ENCODE measurements at regions not wholly inside any gene's neighbourhood (a gene's known extent, or its start where the extent isn't known, plus 50 kb on each side); places are given as distances from the start of the nearest gene placed in this dataset.
A peak's percentile ranks its signal among the peaks of the same experiment; 100 is the strongest.
"Not testable (repeated sequence)": the region's sequence is repeated elsewhere in the genome, so short reads cannot be mapped to it uniquely, and the experiment has no call there.

DNA sequence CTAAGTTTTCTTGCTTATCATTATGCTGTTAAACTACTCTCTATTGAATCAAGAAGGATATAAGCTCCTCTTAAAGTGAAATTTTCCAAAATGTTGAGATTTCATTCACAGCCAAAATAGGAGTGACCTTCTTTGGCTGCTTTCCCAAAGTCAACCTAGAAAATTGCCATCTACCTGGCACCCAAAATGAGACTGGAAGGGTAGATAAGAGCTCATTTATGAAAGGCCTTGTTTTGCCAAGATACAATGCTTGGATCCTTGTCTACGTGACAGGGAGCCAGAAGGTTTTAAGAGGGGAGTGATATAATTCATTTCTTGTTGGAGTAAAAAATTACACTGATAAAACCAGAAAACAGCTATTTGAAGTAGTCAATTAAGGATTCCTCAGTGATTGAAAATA, 287.1 kb downstream of the IZUMO3 start:
- Histone ChIP-seq H3K36me3 (no peaks in the 10 kb centered on the region), H3K9me3 (replicated peaks) (no peaks in the 10 kb centered on the region), H3K27ac (no peak overlapping the region), H3K4me1 (peaks cover 9% of the 10 kb centered on the region), H3K4me3 (no peak overlapping the region), H3K27me3 (no peaks in the 10 kb centered on the region)
- no peak for DNase-seq

DNA sequence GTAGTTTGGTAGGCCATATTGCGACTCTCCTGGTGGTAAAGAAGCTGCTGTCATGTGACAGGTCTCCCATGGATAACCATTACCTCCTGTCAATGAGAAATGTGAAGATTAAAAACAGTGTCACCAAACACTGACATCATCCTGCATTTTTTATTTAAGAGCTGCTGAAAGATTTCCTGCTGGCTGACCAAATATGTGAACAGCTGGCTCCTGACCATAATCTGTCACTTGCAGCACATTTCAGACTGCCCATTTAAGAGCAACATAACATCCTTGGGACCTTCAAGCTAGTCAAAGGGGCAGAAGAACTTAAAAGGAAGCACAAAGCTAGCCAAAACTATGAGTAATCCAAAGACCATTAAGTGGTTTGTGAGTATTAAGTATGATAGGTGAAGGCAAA, 288.0 kb downstream of the IZUMO3 start:
- H3K4me3 ChIP-seq, result no peak overlapping the region
- no peaks in the 10 kb centered on the region for H3K36me3 ChIP-seq
- H3K27ac ChIP-seq, result no peak overlapping the region; the same call in 1 of the 2 replicates
- peak; percentile 55 to 78 for DNase-seq
- H3K9me3 ChIP-seq (replicated peaks), result no peaks in the 10 kb centered on the region
- no peaks in the 10 kb centered on the region for H3K27me3 ChIP-seq
- H3K4me1 ChIP-seq, result peaks cover 9% of the 10 kb centered on the region

DNA sequence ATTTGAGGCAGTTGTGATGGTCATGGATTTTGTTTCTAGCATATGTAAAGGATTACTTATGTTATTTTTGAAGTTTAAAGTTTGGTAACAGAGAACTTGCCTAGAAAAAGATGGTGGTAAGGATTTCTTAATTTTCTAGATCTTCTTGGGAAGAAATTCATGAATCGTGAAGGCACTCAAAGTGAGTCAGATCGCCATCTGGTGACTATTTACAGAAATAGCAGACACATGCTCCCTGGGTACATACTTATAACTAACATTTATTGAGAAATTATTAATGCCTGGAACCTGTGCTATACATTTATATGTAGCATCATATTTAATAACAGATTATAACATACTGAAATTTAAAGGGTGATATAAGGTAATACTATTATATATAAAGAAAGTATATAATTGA, 299.7 kb downstream of the IZUMO3 start:
- Histone ChIP-seq H3K27ac (no peak overlapping the region), H3K27me3 (no peaks in the 10 kb centered on the region), H3K36me3 (no peaks in the 10 kb centered on the region), H3K9me3 (replicated peaks) (no peaks in the 10 kb centered on the region), H3K4me3 (no peak overlapping the region), H3K4me1 (peaks cover 4% of the 10 kb centered on the region; the same call in 1 of the 2 replicates)
- DNase-seq, result peak; percentile 7 to 61

DNA sequence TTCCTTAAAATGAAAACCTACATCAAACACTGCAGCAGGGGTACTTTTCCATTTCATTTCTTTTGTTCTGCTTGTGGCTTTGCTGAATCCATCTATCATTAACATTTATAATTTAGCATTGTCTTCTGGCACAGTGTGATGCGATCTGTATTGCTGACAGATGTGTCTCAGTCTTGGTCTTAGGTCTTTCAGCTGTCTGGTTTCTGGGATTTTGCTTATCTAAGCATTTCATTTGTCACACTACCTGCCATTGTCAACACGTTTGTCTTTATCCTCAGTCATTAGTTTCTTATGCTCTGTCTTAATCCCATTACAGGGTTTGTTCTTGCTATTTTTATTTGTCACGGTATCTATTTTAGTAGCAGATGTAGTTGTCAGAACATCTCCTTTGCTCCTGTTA, 303.1 kb downstream of the IZUMO3 start:
- peaks cover 4% of the 10 kb centered on the region; the same call in 1 of the 2 replicates for H3K4me1 ChIP-seq
- no peaks in the 10 kb centered on the region for H3K36me3 ChIP-seq
- no peaks in the 10 kb centered on the region for H3K27me3 ChIP-seq
- H3K27ac ChIP-seq, result no peak overlapping the region
- no peak overlapping the region for H3K4me3 ChIP-seq
- H3K9me3 ChIP-seq (replicated peaks), result no peaks in the 10 kb centered on the region
- DNase-seq, result peak in 1 of 2 experiments; percentile 40

DNA sequence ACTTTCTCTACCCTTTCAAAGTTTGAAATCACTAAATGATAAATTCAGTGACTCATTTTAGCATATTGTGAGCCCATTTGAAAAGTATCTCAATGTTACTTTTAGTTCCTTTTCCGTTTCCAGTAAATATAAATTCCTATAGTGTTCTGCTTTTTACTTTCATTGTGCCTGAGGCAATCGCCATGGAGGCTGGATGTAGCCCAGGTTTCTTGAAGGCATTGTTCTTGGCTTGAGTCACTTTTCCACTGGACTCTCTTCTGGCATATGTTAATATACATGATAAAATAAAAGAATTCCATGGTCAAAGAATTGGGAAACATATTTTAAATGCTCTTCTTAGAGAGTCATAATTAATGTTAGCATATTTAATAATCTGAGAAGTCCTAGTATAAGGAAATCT, 327.0 kb downstream of the IZUMO3 start:
- DNase-seq, result peak in 1 of 2 experiments; percentile 9
- H3K9me3 ChIP-seq (replicated peaks), result no peaks in the 10 kb centered on the region
- no peak overlapping the region for H3K4me3 ChIP-seq
- no peaks in the 10 kb centered on the region for H3K4me1 ChIP-seq
- H3K27me3 ChIP-seq, result no peaks in the 10 kb centered on the region
- no peaks in the 10 kb centered on the region for H3K36me3 ChIP-seq
- no peak overlapping the region for H3K27ac ChIP-seq

DNA sequence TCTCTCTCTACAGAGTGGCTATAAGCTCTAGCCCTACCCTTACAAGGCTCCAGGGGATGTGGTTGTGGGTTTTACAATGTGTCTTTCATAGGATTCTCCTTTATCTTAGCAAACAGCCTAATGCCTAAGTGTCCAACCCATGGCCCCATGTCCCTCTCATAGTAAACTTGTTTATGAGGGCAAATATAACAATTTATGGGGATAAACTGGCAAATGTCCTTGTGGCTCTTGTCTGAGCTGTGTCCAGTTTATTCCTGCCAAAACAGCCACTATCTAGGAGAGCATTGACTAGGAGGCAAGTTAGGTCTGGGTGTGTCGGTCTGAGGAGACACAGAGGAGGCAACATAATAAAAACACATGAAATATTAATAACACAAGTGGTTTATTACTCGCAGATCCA, 335.1 kb downstream of the IZUMO3 start:
- no peak overlapping the region for H3K27ac ChIP-seq
- no peak for DNase-seq
- H3K36me3 ChIP-seq, result no peaks in the 10 kb centered on the region
- H3K4me1 ChIP-seq, result no peaks in the 10 kb centered on the region
- no peaks in the 10 kb centered on the region for H3K9me3 ChIP-seq (replicated peaks)
- no peaks in the 10 kb centered on the region for H3K27me3 ChIP-seq
- no peak overlapping the region for H3K4me3 ChIP-seq

DNA sequence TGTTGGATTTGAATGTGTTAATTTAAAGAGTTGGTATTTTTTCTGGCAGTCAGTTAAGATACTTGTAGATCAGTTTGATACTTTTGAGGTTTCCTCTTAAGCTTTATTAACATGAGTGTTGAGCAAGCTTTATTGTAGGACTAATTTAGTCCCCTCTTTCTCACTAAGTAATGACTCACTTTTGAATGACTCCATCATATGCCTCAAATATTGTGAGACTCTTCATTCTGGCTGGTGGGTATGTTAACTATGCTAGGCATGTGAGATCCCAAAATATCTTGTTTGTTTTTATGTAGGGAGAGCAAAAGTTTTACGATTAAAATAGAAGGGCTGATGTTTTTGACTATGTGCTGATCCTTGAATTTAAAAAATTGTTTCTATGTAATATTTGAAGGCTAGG, 355.7 kb downstream of the IZUMO3 start:
- H3K9me3 ChIP-seq (replicated peaks), result no peaks in the 10 kb centered on the region
- DNase-seq, result no peak
- H3K4me1 ChIP-seq, result no peaks in the 10 kb centered on the region
- no peak overlapping the region for H3K27ac ChIP-seq
- no peaks in the 10 kb centered on the region for H3K36me3 ChIP-seq
- H3K27me3 ChIP-seq, result no peaks in the 10 kb centered on the region
- H3K4me3 ChIP-seq, result no peak overlapping the region

DNA sequence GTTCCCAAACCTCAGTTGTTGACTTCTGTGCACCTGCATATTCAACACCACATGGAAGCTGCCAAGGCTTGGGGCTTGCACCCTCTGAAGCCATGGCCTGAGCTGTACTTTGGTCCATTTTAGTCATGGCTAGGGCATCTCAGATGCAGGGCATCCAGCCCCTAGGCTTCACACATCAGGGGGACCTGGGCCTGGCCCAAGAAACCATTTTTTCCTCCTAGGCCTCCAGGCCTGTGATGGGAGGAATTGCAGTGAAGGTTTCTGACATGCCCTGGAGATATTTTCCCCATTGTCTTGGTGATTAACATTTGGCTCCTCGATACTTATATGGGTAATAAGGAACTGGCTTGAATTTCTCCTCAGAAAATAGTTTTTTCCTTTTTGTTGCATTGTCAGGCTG, 354.5 kb upstream of the ELAVL2 start:
- H3K36me3 ChIP-seq; H3K4me3 ChIP-seq; H3K27me3 ChIP-seq; H3K4me1 ChIP-seq; DNase-seq; H3K9me3 ChIP-seq (replicated peaks); H3K27ac ChIP-seq: not testable (repeated sequence)

DNA sequence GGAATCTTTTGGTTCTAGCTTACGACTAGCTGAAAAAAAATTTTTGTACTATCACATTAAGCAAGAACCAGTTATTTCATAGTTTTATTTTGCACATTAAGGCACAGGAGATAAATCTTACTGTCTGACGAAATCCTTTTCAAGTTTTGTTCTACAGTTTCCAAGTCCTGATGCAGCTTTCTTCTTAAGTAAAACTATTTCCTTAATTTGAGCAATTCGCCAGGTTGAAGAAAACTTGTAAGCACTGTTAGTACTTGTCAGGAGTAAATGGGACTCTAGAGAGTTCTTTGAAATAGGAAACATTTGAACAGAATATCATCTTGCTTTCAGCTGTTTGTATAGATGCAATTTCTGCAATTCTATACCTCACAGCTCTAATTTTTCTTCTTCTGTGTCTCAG, 318.8 kb upstream of the ELAVL2 start:
- peaks cover 3% of the 10 kb centered on the region; the same call in 1 of the 2 replicates for H3K4me1 ChIP-seq
- H3K27ac ChIP-seq, result no peak overlapping the region
- H3K4me3 ChIP-seq, result no peak overlapping the region
- H3K36me3 ChIP-seq, result no peaks in the 10 kb centered on the region
- no peaks in the 10 kb centered on the region for H3K27me3 ChIP-seq
- H3K9me3 ChIP-seq (replicated peaks), result no peaks in the 10 kb centered on the region
- no peak for DNase-seq

DNA sequence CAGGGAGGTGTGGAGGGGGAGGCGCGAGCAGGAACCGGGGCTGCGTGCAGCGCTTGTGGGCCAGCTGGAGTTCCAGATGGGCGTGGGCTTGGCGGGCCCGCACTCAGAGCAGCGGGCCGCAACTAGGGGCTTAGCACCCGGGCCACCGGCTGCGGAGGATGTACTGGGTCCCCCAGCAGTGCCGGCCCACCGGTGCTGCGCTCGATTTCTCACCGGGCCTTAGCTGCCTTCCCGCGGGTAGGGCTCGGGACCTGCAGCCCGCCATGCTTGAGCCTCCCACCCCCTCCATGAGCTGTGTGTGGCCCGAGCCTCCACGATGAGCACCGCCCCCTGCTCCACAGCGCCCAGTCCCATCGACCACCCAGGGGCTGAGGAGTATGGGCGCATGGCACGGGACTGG, 309.0 kb upstream of the ELAVL2 start:
- H3K9me3 ChIP-seq (replicated peaks); H3K27ac ChIP-seq; H3K36me3 ChIP-seq; DNase-seq; H3K27me3 ChIP-seq; H3K4me1 ChIP-seq; H3K4me3 ChIP-seq: not testable (repeated sequence)

DNA sequence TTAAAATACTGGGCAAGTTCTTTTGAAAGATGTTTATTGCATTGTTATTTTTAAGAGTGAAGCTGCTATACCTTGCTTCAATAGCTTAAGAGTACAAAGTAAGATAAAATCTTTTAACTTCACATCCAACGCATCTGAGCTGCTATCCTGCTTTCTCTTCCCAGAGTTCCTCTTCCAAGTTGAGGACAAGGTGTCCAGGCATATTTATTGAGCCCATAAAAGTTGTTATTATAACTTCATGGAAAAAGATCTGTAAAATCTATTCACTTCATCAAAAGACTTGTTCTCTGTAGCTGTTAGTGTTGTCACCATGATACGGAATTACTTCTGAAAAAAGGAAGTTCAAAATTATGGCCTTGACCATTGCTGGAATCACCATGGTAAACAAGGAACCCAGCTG, 306.2 kb upstream of the ELAVL2 start:
- H3K27ac ChIP-seq, result no peak overlapping the region
- H3K36me3 ChIP-seq, result no peaks in the 10 kb centered on the region
- no peak overlapping the region for H3K4me3 ChIP-seq
- H3K27me3 ChIP-seq, result no peaks in the 10 kb centered on the region
- H3K4me1 ChIP-seq, result no peaks in the 10 kb centered on the region
- no peak for DNase-seq
- no peaks in the 10 kb centered on the region for H3K9me3 ChIP-seq (replicated peaks)

DNA sequence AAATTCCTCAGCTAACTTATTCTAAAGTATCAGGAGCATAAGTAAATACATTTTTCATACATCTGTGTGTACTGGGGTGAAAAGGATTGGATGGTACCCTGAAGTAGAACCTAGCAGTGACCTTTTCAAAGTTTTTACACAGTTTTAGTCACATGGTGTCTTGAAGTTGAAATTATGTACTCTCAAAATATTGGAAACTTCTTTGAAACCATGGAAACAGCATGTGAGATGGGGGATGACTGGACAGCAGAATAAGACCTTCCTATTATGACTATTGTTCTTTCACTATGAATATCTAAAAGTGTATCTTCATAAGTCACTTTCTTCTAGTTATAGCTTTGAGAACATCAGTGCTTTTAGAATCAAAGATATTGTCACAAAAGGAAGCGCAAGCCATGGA, 301.5 kb upstream of the ELAVL2 start:
- no peaks in the 10 kb centered on the region for H3K4me1 ChIP-seq
- no peak overlapping the region for H3K27ac ChIP-seq
- H3K36me3 ChIP-seq, result no peaks in the 10 kb centered on the region
- no peaks in the 10 kb centered on the region for H3K27me3 ChIP-seq
- no peak for DNase-seq
- no peak overlapping the region for H3K4me3 ChIP-seq
- H3K9me3 ChIP-seq (replicated peaks), result no peaks in the 10 kb centered on the region

DNA sequence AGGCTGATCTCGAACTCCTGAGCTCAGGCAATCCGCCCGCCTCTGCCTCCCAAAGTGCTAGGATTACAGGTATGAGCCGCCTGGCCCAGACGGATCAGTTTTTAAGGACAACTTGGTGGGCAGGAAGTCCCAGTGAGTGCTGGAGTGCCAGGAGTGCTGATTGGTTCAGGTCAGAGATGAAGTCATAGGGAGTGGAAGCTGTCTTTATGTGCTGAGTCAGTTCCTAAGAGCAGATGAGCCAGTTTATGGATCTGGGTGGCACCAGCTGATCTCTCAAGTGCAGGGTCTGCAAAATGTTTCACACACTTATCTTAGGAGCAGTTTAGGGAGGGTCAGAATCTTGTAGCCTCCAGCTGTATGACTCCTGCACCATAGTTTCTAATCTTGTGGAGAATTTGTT, 292.1 kb upstream of the ELAVL2 start:
- Histone ChIP-seq H3K27me3 (no peaks in the 10 kb centered on the region), H3K36me3 (no peaks in the 10 kb centered on the region), H3K4me3 (no peak overlapping the region), H3K9me3 (replicated peaks) (no peaks in the 10 kb centered on the region), H3K4me1 (no peaks in the 10 kb centered on the region), H3K27ac (no peak overlapping the region)
- DNase-seq, result peak; percentile 5 to 9

DNA sequence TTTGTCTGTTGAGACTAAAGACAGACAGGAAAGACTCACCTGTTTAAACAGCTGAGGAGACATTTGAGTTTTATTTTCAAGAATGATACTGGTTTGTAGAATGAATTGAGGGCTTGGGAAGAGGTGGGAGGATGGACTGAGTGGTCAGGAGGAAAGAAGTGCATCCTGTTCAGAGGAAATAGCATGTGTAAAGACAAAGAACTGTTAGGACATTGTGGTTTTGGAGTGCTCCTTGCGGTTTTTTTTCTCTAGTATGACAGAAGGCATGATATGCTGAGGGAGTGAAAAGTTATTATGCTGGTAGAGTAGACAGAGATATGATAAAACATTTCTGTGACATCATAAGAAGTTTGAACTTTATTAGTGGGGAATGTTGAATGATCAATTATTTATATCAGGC, 270.7 kb upstream of the ELAVL2 start:
- DNase-seq, result peak in 1 of 2 experiments; percentile 13
- Histone ChIP-seq H3K27me3 (no peaks in the 10 kb centered on the region), H3K27ac (no peak overlapping the region), H3K9me3 (replicated peaks) (no peaks in the 10 kb centered on the region), H3K4me1 (no peaks in the 10 kb centered on the region), H3K36me3 (no peaks in the 10 kb centered on the region), H3K4me3 (no peak overlapping the region)

DNA sequence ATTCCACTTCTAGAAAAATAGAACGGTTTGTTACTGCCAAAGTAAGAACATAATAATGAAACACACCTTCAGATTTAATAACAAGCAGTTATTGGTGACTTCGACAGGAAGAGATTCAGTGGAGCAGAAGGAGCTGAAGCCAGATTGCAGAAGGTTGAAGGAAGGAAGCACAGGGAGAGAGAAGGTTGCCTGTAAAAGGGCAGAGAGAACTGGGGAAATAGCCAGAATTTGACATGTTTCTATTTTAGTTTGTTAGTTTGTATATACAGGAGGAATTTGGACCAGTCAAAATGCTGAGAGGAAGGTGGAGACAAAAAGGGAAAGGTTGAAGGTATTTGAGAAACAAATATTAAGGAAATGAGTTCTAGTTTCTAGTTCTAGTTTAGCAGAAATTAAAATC, 269.2 kb upstream of the ELAVL2 start:
- Histone ChIP-seq H3K36me3 (no peaks in the 10 kb centered on the region), H3K27me3 (no peaks in the 10 kb centered on the region), H3K27ac (no peak overlapping the region), H3K4me3 (no peak overlapping the region), H3K4me1 (no peaks in the 10 kb centered on the region), H3K9me3 (replicated peaks) (no peaks in the 10 kb centered on the region)
- no peak for DNase-seq

DNA sequence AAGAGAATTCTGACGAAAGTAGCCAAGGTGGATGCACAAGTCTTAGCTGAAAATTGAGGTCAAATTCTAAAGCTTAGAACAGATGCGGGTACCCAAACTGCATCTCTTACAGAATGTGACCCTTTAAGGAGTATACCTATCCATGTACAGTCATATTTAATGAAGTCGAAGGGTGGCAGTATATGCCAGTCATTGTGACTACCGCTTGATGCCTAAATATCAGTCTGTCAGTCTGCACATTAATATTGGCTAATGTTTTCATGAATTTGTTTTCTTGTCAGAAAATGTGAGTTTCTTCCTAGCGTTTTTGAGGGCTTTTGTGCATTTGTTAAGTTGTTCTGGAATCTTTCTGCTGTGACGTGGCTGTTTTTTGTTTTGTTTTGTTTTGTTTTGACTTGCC, 264.5 kb upstream of the ELAVL2 start:
- DNase-seq, result no peak
- Histone ChIP-seq H3K4me1 (no peaks in the 10 kb centered on the region), H3K27me3 (no peaks in the 10 kb centered on the region), H3K9me3 (replicated peaks) (no peaks in the 10 kb centered on the region), H3K27ac (no peak overlapping the region), H3K36me3 (no peaks in the 10 kb centered on the region), H3K4me3 (no peak overlapping the region)

DNA sequence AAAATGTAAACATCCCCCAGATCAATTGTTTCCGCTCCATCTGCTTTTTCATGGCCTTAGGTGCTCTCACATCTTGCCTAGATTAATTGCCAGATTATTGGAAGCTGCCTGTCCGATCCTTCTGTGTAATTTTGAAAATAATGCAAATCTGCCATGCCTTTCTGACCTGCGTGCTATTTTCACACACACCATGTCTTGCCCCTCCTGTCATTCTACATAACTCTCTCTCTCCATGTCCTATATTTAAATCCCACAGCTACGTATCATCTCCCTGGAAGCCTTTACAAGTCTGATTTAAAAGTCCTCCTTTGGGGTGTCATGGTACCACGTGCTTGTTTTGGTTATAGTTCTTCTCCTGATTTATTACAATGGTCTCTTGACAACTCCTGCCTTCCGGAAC, 247.6 kb upstream of the ELAVL2 start:
- Histone ChIP-seq H3K9me3 (replicated peaks) (no peaks in the 10 kb centered on the region), H3K4me3 (no peak overlapping the region), H3K27me3 (no peaks in the 10 kb centered on the region), H3K27ac (no peak overlapping the region), H3K36me3 (no peaks in the 10 kb centered on the region), H3K4me1 (no peaks in the 10 kb centered on the region)
- no peak for DNase-seq

Measured in SJCRH30 (cell line).